Heart right ventricle (tissue), 16 donors: ENCODE measurements at regions not wholly inside any gene's neighbourhood (a gene's known extent, or its start where the extent isn't known, plus 50 kb on each side); places are given as distances from the start of the nearest gene placed in this dataset.

Experiments
- ATAC-seq, 8 donors: fragments of 200-7000 bp; cut with Tn5 transposase; one replicate each; pipeline ENCODE4 v1.9.1; 2020; ENCODE audit warnings: mild to moderate bottlenecking in 8 of 8, moderate library complexity in 8 of 8, moderate number of reproducible peaks in 1 of 8
- DNase-seq, 2 donors: peaks; one replicate each; pipeline ENCODE4 v3.0.0-alpha.2; 2020
- H3K27ac ChIP-seq, 10 donors: fragments of 200-600 bp; sonication (generic) in 2 of 10; one replicate each; pipeline versions ENCODE4 v1.5.0 to v1.8.0; 2020 to 2022; ENCODE audit warnings: mild to moderate bottlenecking in 3 of 10
- H3K27me3 ChIP-seq, 7 donors: fragments of 200-600 bp; one replicate each; pipeline ENCODE4 v1.8.0; 2021 to 2022; ENCODE audit warnings: mild to moderate bottlenecking in 2 of 7
- H3K36me3 ChIP-seq, 9 donors: fragments of 200-600 bp; sonication (generic) in 1 of 9; one replicate each; pipeline versions ENCODE4 v1.5.0 to v1.8.0; 2020 to 2022; ENCODE audit warnings: mild to moderate bottlenecking in 2 of 9
- H3K4me1 ChIP-seq, 9 donors: fragments of 200-600 bp; sonication (generic) in 1 of 9; one replicate each; pipeline versions ENCODE4 v1.5.0 to v1.8.0; 2020 to 2022; ENCODE audit warnings: mild to moderate bottlenecking in 4 of 9
- H3K4me3 ChIP-seq, 10 donors: fragments of 200-600 bp; sonication (generic) in 2 of 10; one replicate each; pipeline versions ENCODE4 v1.5.0 to v1.8.0; 2020 to 2022; ENCODE audit warnings: mild to moderate bottlenecking in 7 of 10, moderate library complexity in 2 of 10
- H3K9me3 ChIP-seq, 11 donors: fragments of 200-600 bp in 10 of 11; sonication (generic) in 2 of 11; one replicate each; pipeline versions ENCODE4 v1.5.0 to v1.8.0; 2013 to 2022; ENCODE audit warnings: mild to moderate bottlenecking in 2 of 11, control low read depth in 1 of 11, moderate library complexity in 1 of 11
- CTCF ChIP-seq, 9 donors: fragments of 200-600 bp; sonication (generic) in 2 of 9; IDR thresholded peaks; one replicate each; pipeline versions ENCODE4 v1.5.0 to v1.8.0; 2021 to 2022; ENCODE audit warnings: antibody characterized with exemption in 9 of 9, mild to moderate bottlenecking in 5 of 9, moderate library complexity in 1 of 9
- WGBS, 2 donors: extraction: QIAGEN DNeasy Blood & Tissue Kit; methylation state at CpG; one replicate each; pipeline ENCODE4 v1.1.7; 2013; ENCODE audit warnings: inconsistent platforms in 1 of 2; 5-methylcytosine and 5-hydroxymethylcytosine counted together
- intact Hi-C, 10 donors: fragments of 100-400 bp; cut with DNase I; formaldehyde crosslinking; loops; one replicate each; pipeline versions ENCODE4 v1.11.1 to v1.14.2; 2022
- donor health status: Arrhythmogenic right ventricular cardiomyopathy.
- donor health status: ischemic (EF 13 %, LVEDD 7.1; RV severe dilation, severe dysfunction).
- donor health status: healthy with polysubstance abuse.
- donor health status: DM: no; HTN: yes; CAD: no.
- donor health status: DM: no; HTN: no; CAD: no.
- donor health status: ischemic (EF 25% LVEDD 6.9; RV normal size, moderate dysfunction).
- donor health status: ischemic (EF 25% LVEDD 5.7; RV mildly dilated, moderate dysfunction).
- donor health status: healthy.
- donor health status: DM: yes; HTN: yes; CAD: no.
- donor health status: Ischemic cardiomyopathy.
- donor health status: ischemic (EF 35%, LVEDD 5.7; RV mildly dilated, moderate dysfunction).
- donor health status: nonischemic (EF 11% LVEDD 7.7; RV severe dilation, severe dysfunction).
- donor health status: DM: yes; HTN: yes; CAD: no.
- donor health status: PGD.
- donor health status: ischemic (EF 29% LVEDD 5.4; RV normal size, mild dysfunction).
- donor health status: nonischemic (EF 23%, LVEDD 6.1; RV moderate dilation, normal function).

GRCh38 chr10:128571745-128572144 lies 445.5 kb upstream of the MKI67 start:
- TF ChIP-seq CTCF (IDR thresholded peaks at IDR 0.05), result no peak
- peaks cover 0 to 18% (median 0%) of the 10 kb centered on the region in 9 donors for H3K4me1 ChIP-seq
- WGBS, 2 donors, result 48 to 50% methylated on average over 3 of the region's 3 CpGs
- ATAC-seq (no peak), DNase-seq (no peak)
- H3K4me3 ChIP-seq, result no peak overlapping the region
- intact Hi-C loops, result no loop called here
- H3K27me3 ChIP-seq, result peaks cover 0 to 33% (median 6%) of the 10 kb centered on the region in 7 donors
- no peak overlapping the region for H3K27ac ChIP-seq
- no peaks in the 10 kb centered on the region for H3K9me3 ChIP-seq
- no peaks in the 10 kb centered on the region for H3K36me3 ChIP-seq

GRCh38 chr10:128572696-128573095 lies 446.5 kb upstream of the MKI67 start:
- Histone ChIP-seq H3K36me3 (no peaks in the 10 kb centered on the region), H3K27me3 (peaks cover 0 to 37% (median 6%) of the 10 kb centered on the region in 7 donors), H3K27ac (no peak overlapping the region), H3K4me1 (peaks cover 0 to 10% (median 0%) of the 10 kb centered on the region in 9 donors), H3K9me3 (no peaks in the 10 kb centered on the region), H3K4me3 (no peak overlapping the region)
- intact Hi-C loops, result no loop called here
- TF ChIP-seq CTCF (IDR thresholded peaks at IDR 0.05), result no peak
- WGBS, 2 donors, result 84 to 94% methylated on average over 7 of the region's 7 CpGs
- no peak for ATAC-seq
- no peak for DNase-seq

GRCh38 chr10:128573281-128573845 lies 447.1 kb upstream of the MKI67 start:
- no peaks in the 10 kb centered on the region for H3K36me3 ChIP-seq
- WGBS, 2 donors, result 85 to 87% methylated on average over 15 of the region's 15 CpGs
- peaks cover 0 to 41% (median 6%) of the 10 kb centered on the region in 7 donors for H3K27me3 ChIP-seq
- H3K4me1 ChIP-seq, result peaks cover 0 to 7% (median 0%) of the 10 kb centered on the region in 9 donors
- intact Hi-C loops, result no loop called here
- ATAC-seq (no peak), DNase-seq (no peak)
- no peak overlapping the region for H3K27ac ChIP-seq
- no peaks in the 10 kb centered on the region for H3K9me3 ChIP-seq
- H3K4me3 ChIP-seq, result no peak overlapping the region
- TF ChIP-seq CTCF (IDR thresholded peaks at IDR 0.05), result no peak

GRCh38 chr10:128573986-128574385 lies 447.8 kb upstream of the MKI67 start:
- TF ChIP-seq CTCF (IDR thresholded peaks at IDR 0.05), result no peak
- intact Hi-C loops, result no loop called here
- H3K36me3 ChIP-seq, result no peaks in the 10 kb centered on the region
- no peak overlapping the region for H3K27ac ChIP-seq
- 82 to 85% methylated on average over 9 of the region's 9 CpGs for WGBS, 2 donors
- ATAC-seq, result no peak
- no peaks in the 10 kb centered on the region for H3K9me3 ChIP-seq
- peaks cover 0 to 7% (median 0%) of the 10 kb centered on the region in 9 donors for H3K4me1 ChIP-seq
- peaks cover 0 to 42% (median 6%) of the 10 kb centered on the region in 7 donors for H3K27me3 ChIP-seq
- no peak for DNase-seq
- no peak overlapping the region for H3K4me3 ChIP-seq
